ENCODE measurements at regions not wholly inside any gene's neighbourhood (a gene's known extent, or its start where the extent isn't known, plus 50 kb on each side); places are given as distances from the start of the nearest gene placed in this dataset.

GRCh38 chr13:81473366-81473899 lies 1132.5 kb upstream of the SPRY2 start:
- no peaks in the 10 kb centered on the region for H3K9me3 ChIP-seq (replicated peaks in 1 of 2; ENCODE audit: control insufficient read depth in 2 of 2, insufficient read depth in 1 of 2, low read depth in 1 of 2, low read length in 2 of 2)
- H3K14ac ChIP-seq (ENCODE audit: low read length), result no peak overlapping the region
- H3K36me3 ChIP-seq (replicated peaks in 1 of 2; ENCODE audit: control insufficient read depth in 2 of 2, insufficient read depth in 2 of 2, low read length in 2 of 2), result no peaks in the 10 kb centered on the region
- H3K79me1 ChIP-seq (ENCODE audit: low read depth, low read length), result no peaks in the 10 kb centered on the region
- no CpG with 5 or more reads among the region's 3 CpGs for WGBS, 2 donors (ENCODE audit: extremely low coverage in 2 of 2, insufficient read length in 2 of 2, insufficient replicate concordance in 1 of 2)
- H3K18ac ChIP-seq (ENCODE audit: low read length), result no peak overlapping the region
- H4K91ac ChIP-seq (ENCODE audit: low read depth, low read length, poor library complexity), result no peak overlapping the region
- H3K4me3 ChIP-seq (ENCODE audit: low read length in 2 of 2), result no peak overlapping the region
- H2BK5ac ChIP-seq (ENCODE audit: low read length), result no peak overlapping the region
- no peak overlapping the region for H2BK15ac ChIP-seq (ENCODE audit: low read length)
- no peak overlapping the region for H3K4ac ChIP-seq (ENCODE audit: low read length)
- H2AK5ac ChIP-seq (ENCODE audit: low read depth, low read length), result no peak overlapping the region
- H3K9ac ChIP-seq (ENCODE audit: low read depth, low read length, poor library complexity), result no peak overlapping the region
- no peak overlapping the region for H4K8ac ChIP-seq (ENCODE audit: low read depth, low read length)
- no peak overlapping the region for H2BK12ac ChIP-seq (ENCODE audit: low read length)
- no peak overlapping the region for H3K23ac ChIP-seq (ENCODE audit: low read depth, low read length, poor library complexity)
- no peak overlapping the region for H2AFZ ChIP-seq (ENCODE audit: low read length)
- no peaks in the 10 kb centered on the region for H3K27me3 ChIP-seq (ENCODE audit: control insufficient read depth in 3 of 3, insufficient read depth in 3 of 3, low read depth in 1 of 3, low read length in 3 of 3)
- no peak overlapping the region for H3K27ac ChIP-seq (replicated peaks; ENCODE audit: low read length)
- no peaks in the 10 kb centered on the region for H3K4me1 ChIP-seq (ENCODE audit: control insufficient read depth in 2 of 2, insufficient read depth in 1 of 2, low read depth in 1 of 2, low read length in 2 of 2)
- no peak overlapping the region for H3K4me2 ChIP-seq (ENCODE audit: insufficient read depth, low read length, poor library complexity, severe bottlenecking)
- DNase-seq (ENCODE audit: low spot score), result no peak
- no peak overlapping the region for H2BK120ac ChIP-seq (ENCODE audit: low read depth, low read length)

- DNase-seq (ENCODE audit: low spot score), result no peak
- H3K14ac ChIP-seq (ENCODE audit: low read length), result no peak overlapping the region
- H2AFZ ChIP-seq (ENCODE audit: low read length), result peak overlapping the region; percentile 43
- no peak overlapping the region for H3K23ac ChIP-seq (ENCODE audit: low read depth, low read length, poor library complexity)
- no peaks in the 10 kb centered on the region for H3K9me3 ChIP-seq (replicated peaks in 1 of 2; ENCODE audit: control insufficient read depth in 2 of 2, insufficient read depth in 1 of 2, low read depth in 1 of 2, low read length in 2 of 2)
- H2BK120ac ChIP-seq (ENCODE audit: low read depth, low read length), result no peak overlapping the region
- H2BK15ac ChIP-seq (ENCODE audit: low read length), result no peak overlapping the region
- H3K36me3 ChIP-seq (replicated peaks in 1 of 2; ENCODE audit: control insufficient read depth in 2 of 2, insufficient read depth in 2 of 2, low read length in 2 of 2), result no peaks in the 10 kb centered on the region
- H3K18ac ChIP-seq (ENCODE audit: low read length), result no peak overlapping the region
- H4K91ac ChIP-seq (ENCODE audit: low read depth, low read length, poor library complexity), result no peak overlapping the region
- no peak overlapping the region for H2AK5ac ChIP-seq (ENCODE audit: low read depth, low read length)
- H2BK5ac ChIP-seq (ENCODE audit: low read length), result no peak overlapping the region
- no peaks in the 10 kb centered on the region for H3K27me3 ChIP-seq (ENCODE audit: control insufficient read depth in 3 of 3, insufficient read depth in 3 of 3, low read depth in 1 of 3, low read length in 3 of 3)
- H3K79me1 ChIP-seq (ENCODE audit: low read depth, low read length), result no peaks in the 10 kb centered on the region
- H3K9ac ChIP-seq (ENCODE audit: low read depth, low read length, poor library complexity), result no peak overlapping the region
- H3K4me2 ChIP-seq (ENCODE audit: insufficient read depth, low read length, poor library complexity, severe bottlenecking), result no peak overlapping the region
- no peak overlapping the region for H3K27ac ChIP-seq (replicated peaks; ENCODE audit: low read length)
- H4K8ac ChIP-seq (ENCODE audit: low read depth, low read length), result no peak overlapping the region
- no peak overlapping the region for H3K4ac ChIP-seq (ENCODE audit: low read length)
- no peaks in the 10 kb centered on the region for H3K4me1 ChIP-seq (ENCODE audit: control insufficient read depth in 2 of 2, insufficient read depth in 1 of 2, low read depth in 1 of 2, low read length in 2 of 2)
- no peak overlapping the region for H2BK12ac ChIP-seq (ENCODE audit: low read length)
- no peak overlapping the region for H3K4me3 ChIP-seq (ENCODE audit: low read length in 2 of 2)
- WGBS, 2 donors (ENCODE audit: extremely low coverage in 2 of 2, insufficient read length in 2 of 2, insufficient replicate concordance in 1 of 2), result no CpG with 5 or more reads among the region's 3 CpGs
Observed at GRCh38 chr13:81458170-81458569, 1117.2 kb upstream of the SPRY2 start.

DNA sequence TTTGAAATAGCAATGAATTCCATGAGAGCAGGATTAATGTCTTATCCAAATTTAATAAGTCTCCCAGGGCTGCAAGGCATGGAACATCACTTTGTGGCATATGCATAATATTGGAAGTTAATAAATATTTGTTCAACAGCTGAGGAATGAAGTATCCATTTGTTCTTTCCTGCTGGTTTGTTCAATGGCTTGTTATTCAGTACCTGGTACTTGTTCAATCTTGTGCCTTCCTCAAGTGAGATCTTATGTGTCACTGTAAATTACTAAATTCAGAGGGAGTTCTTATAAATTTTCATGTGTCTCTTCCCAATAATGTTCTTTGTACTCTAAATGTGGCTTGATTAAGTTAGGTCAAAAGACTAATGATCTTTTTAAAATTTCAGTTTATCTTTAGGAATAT lies 1105.5 kb upstream of the SPRY2 start:
- no peak overlapping the region for H3K4ac ChIP-seq (ENCODE audit: low read length)
- no peak overlapping the region for H2BK5ac ChIP-seq (ENCODE audit: low read length)
- no peaks in the 10 kb centered on the region for H3K36me3 ChIP-seq (replicated peaks in 1 of 2; ENCODE audit: control insufficient read depth in 2 of 2, insufficient read depth in 2 of 2, low read length in 2 of 2)
- H3K27ac ChIP-seq (replicated peaks; ENCODE audit: low read length), result no peak overlapping the region
- H2AFZ ChIP-seq (ENCODE audit: low read length), result no peak overlapping the region
- no peak overlapping the region for H3K4me2 ChIP-seq (ENCODE audit: insufficient read depth, low read length, poor library complexity, severe bottlenecking)
- no peak overlapping the region for H3K14ac ChIP-seq (ENCODE audit: low read length)
- peaks cover 0 to 3% of the 10 kb centered on the region in 2 donors for H3K4me1 ChIP-seq (ENCODE audit: control insufficient read depth in 2 of 2, insufficient read depth in 1 of 2, low read depth in 1 of 2, low read length in 2 of 2)
- no peak overlapping the region for H3K23ac ChIP-seq (ENCODE audit: low read depth, low read length, poor library complexity)
- H3K18ac ChIP-seq (ENCODE audit: low read length), result no peak overlapping the region
- H4K91ac ChIP-seq (ENCODE audit: low read depth, low read length, poor library complexity), result no peak overlapping the region
- H2AK5ac ChIP-seq (ENCODE audit: low read depth, low read length), result no peak overlapping the region
- no peak overlapping the region for H2BK120ac ChIP-seq (ENCODE audit: low read depth, low read length)
- no peaks in the 10 kb centered on the region for H3K27me3 ChIP-seq (ENCODE audit: control insufficient read depth in 3 of 3, insufficient read depth in 3 of 3, low read depth in 1 of 3, low read length in 3 of 3)
- no peak overlapping the region for H2BK15ac ChIP-seq (ENCODE audit: low read length)
- no peak overlapping the region for H3K4me3 ChIP-seq (ENCODE audit: low read length in 2 of 2)
- H4K8ac ChIP-seq (ENCODE audit: low read depth, low read length), result no peak overlapping the region
- DNase-seq (ENCODE audit: low spot score), result no peak
- H2BK12ac ChIP-seq (ENCODE audit: low read length), result no peak overlapping the region
- H3K9ac ChIP-seq (ENCODE audit: low read depth, low read length, poor library complexity), result no peak overlapping the region
- no peaks in the 10 kb centered on the region for H3K9me3 ChIP-seq (replicated peaks in 1 of 2; ENCODE audit: control insufficient read depth in 2 of 2, insufficient read depth in 1 of 2, low read depth in 1 of 2, low read length in 2 of 2)
- no peaks in the 10 kb centered on the region for H3K79me1 ChIP-seq (ENCODE audit: low read depth, low read length)

DNA sequence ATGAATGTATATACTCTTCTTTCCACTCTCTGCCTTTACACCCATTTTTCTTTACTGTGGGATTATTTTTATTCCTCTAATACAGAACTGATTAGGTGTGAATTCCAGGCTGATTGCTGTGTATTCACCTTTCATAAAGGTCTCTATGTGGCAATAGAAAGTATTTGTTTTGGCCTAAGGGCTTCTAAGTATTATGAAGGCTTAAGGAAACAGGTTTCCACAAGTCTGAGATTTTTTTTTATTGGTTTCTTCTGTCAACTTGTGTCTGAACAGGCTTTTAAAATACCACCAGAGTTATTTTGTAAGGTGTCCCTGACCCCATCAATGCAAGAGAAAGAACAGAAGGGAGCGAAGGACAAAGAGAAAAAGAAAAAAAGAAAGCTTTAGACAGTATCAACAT lies 1102.0 kb upstream of the SPRY2 start:
- Histone ChIP-seq H2BK5ac (ENCODE audit: low read length) (no peak overlapping the region), H3K4me2 (ENCODE audit: insufficient read depth, low read length, poor library complexity, severe bottlenecking) (no peak overlapping the region), H3K27ac (replicated peaks; ENCODE audit: low read length) (no peak overlapping the region), H2AK5ac (ENCODE audit: low read depth, low read length) (no peak overlapping the region), H2AFZ (ENCODE audit: low read length) (no peak overlapping the region), H3K4me3 (ENCODE audit: low read length in 2 of 2) (no peak overlapping the region), H3K4me1 (ENCODE audit: control insufficient read depth in 2 of 2, insufficient read depth in 1 of 2, low read depth in 1 of 2, low read length in 2 of 2) (peaks cover 0 to 1% of the 10 kb centered on the region in 2 donors), H3K4ac (ENCODE audit: low read length) (no peak overlapping the region), H3K14ac (ENCODE audit: low read length) (no peak overlapping the region), H4K91ac (ENCODE audit: low read depth, low read length, poor library complexity) (no peak overlapping the region), H3K79me1 (ENCODE audit: low read depth, low read length) (no peaks in the 10 kb centered on the region), H3K23ac (ENCODE audit: low read depth, low read length, poor library complexity) (no peak overlapping the region), H2BK15ac (ENCODE audit: low read length) (no peak overlapping the region), H3K27me3 (ENCODE audit: control insufficient read depth in 3 of 3, insufficient read depth in 3 of 3, low read depth in 1 of 3, low read length in 3 of 3) (no peaks in the 10 kb centered on the region), H2BK120ac (ENCODE audit: low read depth, low read length) (no peak overlapping the region), H3K9ac (ENCODE audit: low read depth, low read length, poor library complexity) (no peak overlapping the region), H3K18ac (ENCODE audit: low read length) (no peak overlapping the region), H3K9me3 (replicated peaks in 1 of 2; ENCODE audit: control insufficient read depth in 2 of 2, insufficient read depth in 1 of 2, low read depth in 1 of 2, low read length in 2 of 2) (no peaks in the 10 kb centered on the region), H2BK12ac (ENCODE audit: low read length) (no peak overlapping the region), H3K36me3 (replicated peaks in 1 of 2; ENCODE audit: control insufficient read depth in 2 of 2, insufficient read depth in 2 of 2, low read length in 2 of 2) (no peaks in the 10 kb centered on the region), H4K8ac (ENCODE audit: low read depth, low read length) (no peak overlapping the region)
- no peak for DNase-seq (ENCODE audit: low spot score)
- WGBS, 2 donors (ENCODE audit: extremely low coverage in 2 of 2, insufficient read length in 2 of 2, insufficient replicate concordance in 1 of 2), result no CpG with 5 or more reads among the region's 1 CpG

Measured in neuronal stem cell (in vitro differentiated cells).